ENCODE measurements at regions not wholly inside any gene's neighbourhood (a gene's known extent, or its start where the extent isn't known, plus 50 kb on each side); places are given as distances from the start of the nearest gene placed in this dataset.

GRCh38 chr16:85234310-85235204 is 122.3 kb upstream of the CIBAR2 start (continued):
- peak; percentile 84 for TF ChIP-seq ZNF687 (CRISPR knock-in tag; IDR thresholded peaks at IDR 0.05)
- peak; percentile 59; the same call in 1 of the 2 replicates for TF ChIP-seq ARID4A (CRISPR knock-in tag; IDR thresholded peaks at IDR 0.05; ENCODE audit: borderline replicate concordance)
- TF ChIP-seq CTCF (CRISPR knock-in tag; IDR thresholded peaks at IDR 0.05): peak; percentile 62
- peak; percentile 98 for TF ChIP-seq RARA (CRISPR knock-in tag; IDR thresholded peaks at IDR 0.05)
- TF ChIP-seq ELF3 (CRISPR knock-in tag; IDR thresholded peaks at IDR 0.05): peak; percentile 55; the same call in 1 of the 2 replicates
- peak; percentile 66 for TF ChIP-seq MED1 (CRISPR knock-in tag; IDR thresholded peaks at IDR 0.05)
- peak; percentile 81 for TF ChIP-seq HNF4A (CRISPR knock-in tag; IDR thresholded peaks at IDR 0.05)
- peak; percentile 45; the same call in 1 of the 2 replicates for TF ChIP-seq ZNF556 (CRISPR knock-in tag; IDR thresholded peaks at IDR 0.05; ENCODE audit: borderline replicate concordance)
- TF ChIP-seq HOMEZ (CRISPR knock-in tag; IDR thresholded peaks at IDR 0.05; ENCODE audit: low read depth): 0 out of 2 replicates have a peak, but pooled peaks have one; percentile 48
- TF ChIP-seq ZNF329 (CRISPR knock-in tag; IDR thresholded peaks at IDR 0.05; ENCODE audit: low read depth): no peak
- no peak for TF ChIP-seq KAT7 (CRISPR knock-in tag; IDR thresholded peaks at IDR 0.05; ENCODE audit: borderline replicate concordance)
- TF ChIP-seq ZNF652 (CRISPR knock-in tag; IDR thresholded peaks at IDR 0.05; ENCODE audit: borderline replicate concordance, low read depth): no peak
- TF ChIP-seq ZNF292 (CRISPR knock-in tag; IDR thresholded peaks at IDR 0.05; ENCODE audit: borderline replicate concordance, low read depth): peak; percentile 77; the same call in 1 of the 2 replicates
- TF ChIP-seq ERF (CRISPR knock-in tag; IDR thresholded peaks at IDR 0.05): peak; percentile 66; the same call in 1 of the 2 replicates
- TF ChIP-seq MAFK (conservative IDR thresholded peaks at IDR 0.05 in 1 of 2, IDR thresholded peaks at IDR 0.05 in 1 of 2; ENCODE audit: low read length in 2 of 2): no peak
- TF ChIP-seq DNMT1 (CRISPR knock-in tag; IDR thresholded peaks at IDR 0.05): 0 out of 2 replicates have a peak, but pooled peaks have one; percentile 24
- TF ChIP-seq ZSCAN31 (CRISPR knock-in tag; IDR thresholded peaks at IDR 0.05; ENCODE audit: low read depth): no peak
